Spleen (tissue), 7 donors: ENCODE measurements at regions not wholly inside any gene's neighbourhood (a gene's known extent, or its start where the extent isn't known, plus 50 kb on each side); places are given as distances from the start of the nearest gene placed in this dataset.

Experiments used
- CTCF ChIP-seq, 11 experiments: fragments of 200-600 bp in 7 of 11; fragments of 450-650 bp in 4 of 11; sonication (generic) in 4 of 11; IDR thresholded peaks in 8 of 11; conservative IDR thresholded peaks in 3 of 11; 1 replicate in 7 of 11; 2 replicates in 4 of 11; pipeline versions ENCODE4 v1.4.0 to v1.8.0; 2016 to 2021; ENCODE audit warnings: antibody characterized with exemption in 11 of 11, inconsistent platforms in 4 of 11, mild to moderate bottlenecking in 1 of 11
- POLR2AphosphoS5 ChIP-seq, 3 donors: sonication (generic); formaldehyde crosslinking; IDR thresholded peaks; one replicate each; pipeline ENCODE4 v1.5.1; 2017; ENCODE audit warnings: antibody characterized with exemption in 3 of 3
- donor health status: DM: no; HTN: no; CAD: no; lungs with moderate emphysema.
- donor health status: DM: no; HTN: no; CAD: no.
- donor health status: DM: no; HTN: no; CAD: no.

GRCh38 chr6:96450082-96450769 is 71.4 kb upstream of the UFL1 start:
- TF ChIP-seq CTCF (IDR thresholded peaks at IDR 0.05 in 8 of 11, conservative IDR thresholded peaks at IDR 0.05 in 3 of 11) (no peak), POLR2AphosphoS5 (IDR thresholded peaks at IDR 0.05) (no peak)
